C4-2B (cell line): ENCODE measurements at regions not wholly inside any gene's neighbourhood (a gene's known extent, or its start where the extent isn't known, plus 50 kb on each side); places are given as distances from the start of the nearest gene placed in this dataset.
"Not testable (repeated sequence)": the region's sequence is repeated elsewhere in the genome, so short reads cannot be mapped to it uniquely, and the experiment has no call there.

Source experiments
- ZFX ChIP-seq: fragments of 450-650 bp; IDR thresholded peaks from 2 replicates; pipeline ENCODE4 v1.6.1; 2017
- TF ChIP-seq, protein P1 (sequence below): fragments of 450-650 bp; conservative IDR thresholded peaks from 2 replicates; pipeline ENCODE4 v1.5.1; 2017; ENCODE audit warnings: mild to moderate bottlenecking

DNA sequence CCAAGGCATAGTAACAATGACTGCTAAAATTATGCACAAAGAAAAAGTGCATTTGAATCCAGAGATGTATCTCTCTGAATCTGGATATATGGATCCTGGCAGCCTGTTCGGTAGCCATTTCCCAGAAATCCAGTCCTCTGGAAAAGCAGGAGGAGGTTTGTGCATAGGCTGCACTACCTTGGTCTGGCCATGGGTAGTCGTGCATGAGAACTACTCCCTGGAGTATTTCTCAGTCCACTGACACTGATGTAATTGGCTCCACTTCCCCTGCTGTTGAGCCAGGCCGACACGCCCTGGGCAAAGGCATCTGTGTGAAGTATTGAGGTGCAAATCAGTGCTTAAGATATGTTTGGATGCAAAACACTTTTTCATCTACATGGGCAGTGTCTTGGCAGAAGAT, 2793.8 kb downstream of the RPIA start:
- TF ChIP-seq, protein P1, sequence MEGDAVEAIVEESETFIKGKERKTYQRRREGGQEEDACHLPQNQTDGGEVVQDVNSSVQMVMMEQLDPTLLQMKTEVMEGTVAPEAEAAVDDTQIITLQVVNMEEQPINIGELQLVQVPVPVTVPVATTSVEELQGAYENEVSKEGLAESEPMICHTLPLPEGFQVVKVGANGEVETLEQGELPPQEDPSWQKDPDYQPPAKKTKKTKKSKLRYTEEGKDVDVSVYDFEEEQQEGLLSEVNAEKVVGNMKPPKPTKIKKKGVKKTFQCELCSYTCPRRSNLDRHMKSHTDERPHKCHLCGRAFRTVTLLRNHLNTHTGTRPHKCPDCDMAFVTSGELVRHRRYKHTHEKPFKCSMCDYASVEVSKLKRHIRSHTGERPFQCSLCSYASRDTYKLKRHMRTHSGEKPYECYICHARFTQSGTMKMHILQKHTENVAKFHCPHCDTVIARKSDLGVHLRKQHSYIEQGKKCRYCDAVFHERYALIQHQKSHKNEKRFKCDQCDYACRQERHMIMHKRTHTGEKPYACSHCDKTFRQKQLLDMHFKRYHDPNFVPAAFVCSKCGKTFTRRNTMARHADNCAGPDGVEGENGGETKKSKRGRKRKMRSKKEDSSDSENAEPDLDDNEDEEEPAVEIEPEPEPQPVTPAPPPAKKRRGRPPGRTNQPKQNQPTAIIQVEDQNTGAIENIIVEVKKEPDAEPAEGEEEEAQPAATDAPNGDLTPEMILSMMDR = not testable (repeated sequence)
- TF ChIP-seq ZFX = not testable (repeated sequence)
